Kidney (tissue), 13 donors: ENCODE measurements at regions not wholly inside any gene's neighbourhood (a gene's known extent, or its start where the extent isn't known, plus 50 kb on each side); places are given as distances from the start of the nearest gene placed in this dataset.
A peak's percentile ranks its signal among the peaks of the same experiment; 100 is the strongest.

Experiments used
- DNase-seq, 5 donors: peaks; one replicate each; pipeline ENCODE4 v3.0.0-alpha.2; 2013 to 2020
- FAIRE-seq: peaks from 2 replicates; lab custom pipeline; 2012; peaks lifted over from hg19 to GRCh38; lab: Jason Lieb, UNC
- H3K27ac ChIP-seq, 2 donors: one replicate each; pipeline ENCODE4 v1.7.0; 2013; ENCODE audit warnings: low read depth in 2 of 2, low read length in 2 of 2, inconsistent platforms in 1 of 2
- H3K27me3 ChIP-seq: one replicate; pipeline ENCODE4 v1.7.1; 2013; ENCODE audit warnings: low read length, inconsistent platforms; ENCODE audit not compliant: control insufficient read depth, insufficient read depth
- H3K36me3 ChIP-seq, 3 donors: one replicate each; pipeline versions ENCODE4 v1.7.0 to v1.7.1; 2013; ENCODE audit warnings: low read length in 3 of 3, control low read depth in 1 of 3, inconsistent platforms in 1 of 3; ENCODE audit not compliant: insufficient read depth in 3 of 3, control insufficient read depth in 2 of 3
- H3K4me1 ChIP-seq, 3 donors: one replicate each; pipeline versions ENCODE4 v1.7.0 to v1.7.1; 2013; ENCODE audit warnings: low read length in 3 of 3, inconsistent platforms in 1 of 3, low read depth in 1 of 3; ENCODE audit not compliant: control insufficient read depth in 2 of 3, insufficient read depth in 2 of 3
- H3K4me3 ChIP-seq, 3 donors: one replicate each; pipeline versions ENCODE4 v1.7.0 to v1.8.1; 2013; ENCODE audit warnings: low read length in 3 of 3, control low read depth in 1 of 3, inconsistent platforms in 1 of 3
- H3K9ac ChIP-seq, 3 donors: one replicate each; pipeline versions ENCODE4 v1.7.0 to v1.7.1; 2013; ENCODE audit warnings: low read length in 3 of 3, control low read depth in 1 of 3, inconsistent platforms in 1 of 3
- H3K9me3 ChIP-seq, 3 donors: one replicate each; pipeline versions ENCODE4 v1.7.0 to v1.7.1; 2013; ENCODE audit warnings: low read length in 3 of 3, control low read depth in 1 of 3, inconsistent platforms in 1 of 3; ENCODE audit not compliant: control insufficient read depth in 2 of 3, insufficient read depth in 1 of 3
- intact Hi-C: fragments of 100-400 bp; cut with DNase I; formaldehyde crosslinking; loops from one replicate; pipeline ENCODE4 v1.11.1; 2022
- TF ChIP-seq, protein P1 (sequence below): IDR thresholded peaks from 3 replicates; pipeline ENCODE4 v1.5.1; 2012; ENCODE audit warnings: mild to moderate bottlenecking, moderate library complexity, borderline replicate concordance; ENCODE audit not compliant: insufficient read depth; ENCODE audit errors: extremely low read depth
- donor health status: control.
- donor health status: control.
- donor health status: control.
- donor health status: control.
- donor health status: control.
- donor health status: DM: yes; HTN: yes; CAD: no.
- donor health status: Normal renal cell carcinoma (clear cell type).

DNA sequence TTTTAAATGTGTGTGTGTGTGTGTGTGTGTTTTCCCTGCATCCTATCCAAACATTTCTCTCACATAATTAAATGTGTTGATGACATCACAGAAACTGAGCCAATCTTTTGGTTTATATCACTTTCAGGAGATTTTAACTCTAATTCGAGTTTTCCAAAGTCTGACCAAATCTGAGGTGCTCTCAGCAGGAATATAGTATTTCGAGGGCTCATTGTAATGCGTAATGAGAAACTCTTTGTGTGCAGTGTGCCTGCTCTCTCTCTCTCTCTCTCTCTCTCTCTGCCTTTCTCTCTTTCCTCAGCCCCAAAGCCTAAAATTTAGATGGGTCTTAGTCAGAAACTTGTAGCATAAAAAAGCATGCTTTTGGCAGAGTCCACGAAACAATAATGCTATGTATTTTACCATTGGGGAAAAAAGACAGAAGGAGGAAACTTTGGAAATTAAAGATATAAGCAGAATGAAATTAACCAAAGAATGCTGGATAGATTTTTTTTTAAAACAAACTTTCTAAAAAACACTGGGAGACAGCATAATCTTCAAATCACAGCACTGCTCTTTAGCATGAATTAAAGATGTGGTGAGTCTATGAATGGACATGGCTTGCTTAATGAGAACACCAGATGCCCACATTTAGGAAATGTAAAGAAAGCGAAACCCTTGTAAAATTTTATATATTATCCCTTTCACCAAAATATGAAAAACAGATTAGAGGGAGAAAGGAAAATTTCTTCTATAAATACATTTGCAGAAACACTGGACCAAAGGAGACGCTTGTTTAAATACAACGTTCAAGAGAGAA, 206.8 kb upstream of the HABP2 start:
- TF ChIP-seq, protein P1, sequence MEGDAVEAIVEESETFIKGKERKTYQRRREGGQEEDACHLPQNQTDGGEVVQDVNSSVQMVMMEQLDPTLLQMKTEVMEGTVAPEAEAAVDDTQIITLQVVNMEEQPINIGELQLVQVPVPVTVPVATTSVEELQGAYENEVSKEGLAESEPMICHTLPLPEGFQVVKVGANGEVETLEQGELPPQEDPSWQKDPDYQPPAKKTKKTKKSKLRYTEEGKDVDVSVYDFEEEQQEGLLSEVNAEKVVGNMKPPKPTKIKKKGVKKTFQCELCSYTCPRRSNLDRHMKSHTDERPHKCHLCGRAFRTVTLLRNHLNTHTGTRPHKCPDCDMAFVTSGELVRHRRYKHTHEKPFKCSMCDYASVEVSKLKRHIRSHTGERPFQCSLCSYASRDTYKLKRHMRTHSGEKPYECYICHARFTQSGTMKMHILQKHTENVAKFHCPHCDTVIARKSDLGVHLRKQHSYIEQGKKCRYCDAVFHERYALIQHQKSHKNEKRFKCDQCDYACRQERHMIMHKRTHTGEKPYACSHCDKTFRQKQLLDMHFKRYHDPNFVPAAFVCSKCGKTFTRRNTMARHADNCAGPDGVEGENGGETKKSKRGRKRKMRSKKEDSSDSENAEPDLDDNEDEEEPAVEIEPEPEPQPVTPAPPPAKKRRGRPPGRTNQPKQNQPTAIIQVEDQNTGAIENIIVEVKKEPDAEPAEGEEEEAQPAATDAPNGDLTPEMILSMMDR: no peak
- intact Hi-C loops: no loop called here
- Histone ChIP-seq H3K4me3 (no peak overlapping the region), H3K27ac (no peak overlapping the region), H3K9ac (no peak overlapping the region), H3K9me3 (no peaks in the 10 kb centered on the region), H3K36me3 (no peaks in the 10 kb centered on the region), H3K27me3 (no peaks in the 10 kb centered on the region), H3K4me1 (no peaks in the 10 kb centered on the region)
- FAIRE-seq (no peak), DNase-seq (no peak)

DNA sequence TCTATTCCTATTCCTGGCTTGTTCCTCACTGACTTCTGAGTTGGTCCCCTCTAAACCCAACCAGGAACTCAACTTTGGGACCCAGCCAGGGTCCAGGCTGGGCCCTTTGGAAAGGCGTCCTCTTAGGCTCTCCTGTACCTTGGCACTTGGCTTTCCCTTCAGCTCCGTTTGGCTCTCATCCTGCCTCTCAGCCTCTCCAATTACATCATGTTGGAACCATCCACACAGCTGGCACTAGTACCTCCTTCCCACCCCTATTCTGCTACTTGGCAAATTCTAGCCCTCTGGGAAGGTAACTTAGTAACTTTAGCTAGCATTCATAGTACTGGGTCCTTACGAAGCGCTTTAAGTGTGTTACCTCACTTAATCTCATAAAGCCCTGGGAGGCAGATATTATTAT, 205.3 kb upstream of the HABP2 start:
- no peak for FAIRE-seq
- TF ChIP-seq, protein P1: no peak

DNA sequence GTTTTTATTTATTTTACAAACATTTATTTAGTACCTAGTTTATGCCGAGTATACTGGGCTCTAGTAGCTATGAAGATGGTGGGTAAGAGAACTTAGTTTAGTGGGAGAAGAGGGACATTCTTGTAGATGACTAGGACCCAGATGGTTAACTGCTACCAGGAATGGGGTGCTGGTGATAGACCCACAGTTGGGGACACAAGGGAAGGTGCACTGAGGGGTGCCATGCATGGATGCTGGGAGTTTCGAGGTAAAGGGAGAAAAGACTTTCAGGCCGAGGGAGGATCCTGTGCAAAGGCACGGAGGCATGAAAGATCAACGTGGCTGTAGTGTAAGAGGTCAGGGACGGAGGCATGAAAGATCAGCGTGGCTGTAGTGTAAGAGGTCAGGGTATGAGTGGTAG, 204.2 kb upstream of the HABP2 start:
- Histone ChIP-seq H3K27me3 (no peaks in the 10 kb centered on the region), H3K4me3 (no peak overlapping the region), H3K27ac (no peak overlapping the region), H3K9me3 (no peaks in the 10 kb centered on the region), H3K4me1 (no peaks in the 10 kb centered on the region), H3K9ac (no peak overlapping the region), H3K36me3 (no peaks in the 10 kb centered on the region)
- TF ChIP-seq, protein P1: no peak
- DNase-seq (no peak), FAIRE-seq (no peak)
- intact Hi-C loops: no loop called here

More for the DNA sequence above, 205.3 kb upstream of the HABP2 start:
- Histone ChIP-seq H3K9ac (no peak overlapping the region), H3K4me1 (no peaks in the 10 kb centered on the region), H3K4me3 (no peak overlapping the region), H3K9me3 (no peaks in the 10 kb centered on the region), H3K27me3 (no peaks in the 10 kb centered on the region), H3K27ac (no peak overlapping the region), H3K36me3 (no peaks in the 10 kb centered on the region)
- intact Hi-C loops: no loop called here
- DNase-seq: peak in 1 of 5 donors; percentile 27
